Heart left ventricle (tissue), 16 donors: ENCODE measurements at regions not wholly inside any gene's neighbourhood (a gene's known extent, or its start where the extent isn't known, plus 50 kb on each side); places are given as distances from the start of the nearest gene placed in this dataset.

ENCODE experiments used
- ATAC-seq, 4 donors: fragments of 200-7000 bp; cut with Tn5 transposase; one replicate each; pipeline ENCODE4 v1.9.1; 2020 to 2022; ENCODE audit warnings: moderate library complexity in 4 of 4, mild to moderate bottlenecking in 3 of 4, moderate number of reproducible peaks in 1 of 4
- DNase-seq, 5 donors: peaks; one replicate each; pipeline ENCODE4 v3.0.0-alpha.2; 2020
- H3K27ac ChIP-seq, 12 donors: fragments of 200-600 bp; sonication (generic) in 4 of 12; one replicate each; pipeline versions ENCODE4 v1.5.0 to v1.8.0; 2016 to 2022; ENCODE audit warnings: mild to moderate bottlenecking in 2 of 12
- H3K27me3 ChIP-seq, 9 donors: fragments of 200-600 bp; sonication (generic) in 2 of 9; one replicate each; pipeline versions ENCODE4 v1.5.1 to v1.8.0; 2016 to 2022; ENCODE audit warnings: mild to moderate bottlenecking in 3 of 9
- H3K36me3 ChIP-seq, 9 donors: fragments of 200-600 bp; sonication (generic) in 2 of 9; one replicate each; pipeline versions ENCODE4 v1.5.0 to v1.8.0; 2018 to 2022; ENCODE audit warnings: mild to moderate bottlenecking in 2 of 9
- H3K4me1 ChIP-seq, 12 donors: fragments of 200-600 bp; sonication (generic) in 4 of 12; one replicate each; pipeline versions ENCODE4 v1.5.0 to v1.8.0; 2016 to 2022; ENCODE audit warnings: mild to moderate bottlenecking in 3 of 12
- H3K4me3 ChIP-seq, 12 donors: fragments of 200-600 bp; sonication (generic) in 4 of 12; one replicate each; pipeline versions ENCODE4 v1.5.0 to v1.8.0; 2017 to 2022; ENCODE audit warnings: mild to moderate bottlenecking in 9 of 12, moderate library complexity in 4 of 12
- H3K9me3 ChIP-seq, 12 donors: fragments of 200-600 bp; sonication (generic) in 4 of 12; one replicate each; pipeline versions ENCODE4 v1.5.0 to v1.8.0; 2016 to 2022; ENCODE audit warnings: mild to moderate bottlenecking in 1 of 12
- POLR2A ChIP-seq, 2 donors: fragments of 450-650 bp; IDR thresholded peaks; one replicate each; pipeline ENCODE4 v1.6.1; 2017; ENCODE audit warnings: antibody characterized with exemption in 2 of 2, mild to moderate bottlenecking in 2 of 2, moderate library complexity in 2 of 2
- WGBS, 4 donors: extraction: QIAGEN DNeasy Blood & Tissue Kit in 2 of 4; methylation state at CpG; one replicate each; pipeline versions ENCODE4 v1.1.5 to v1.1.7; 2013 to 2018; 5-methylcytosine and 5-hydroxymethylcytosine counted together
- intact Hi-C, 10 donors: fragments of 100-400 bp; cut with DNase I; formaldehyde crosslinking; loops; one replicate each; pipeline versions ENCODE4 v1.11.1 to v1.14.2; 2022
- TF ChIP-seq, protein P1 (sequence below), 12 donors: fragments of 200-600 bp; sonication (generic) in 4 of 12; IDR thresholded peaks; one replicate each; pipeline versions ENCODE4 v1.5.0 to v1.8.0; 2018 to 2022; ENCODE audit warnings: antibody characterized with exemption in 12 of 12, mild to moderate bottlenecking in 5 of 12
- donor health status: ischemic (EF 13 %, LVEDD 7.1; RV severe dilation, severe dysfunction).
- donor health status: healthy with polysubstance abuse.
- donor health status: DM: no; HTN: yes; CAD: no.
- donor health status: DM: no; HTN: no; CAD: no.
- donor health status: ischemic (EF 25% LVEDD 6.9; RV normal size, moderate dysfunction).
- donor health status: ischemic (EF 25% LVEDD 5.7; RV mildly dilated, moderate dysfunction).
- donor health status: healthy.
- donor health status: DM: yes; HTN: yes; CAD: no.
- donor health status: ischemic (EF 35%, LVEDD 5.7; RV mildly dilated, moderate dysfunction).
- donor health status: nonischemic (EF 11% LVEDD 7.7; RV severe dilation, severe dysfunction).
- donor health status: DM: yes; HTN: yes; CAD: no.
- donor health status: PGD.
- donor health status: ischemic (EF 29% LVEDD 5.4; RV normal size, mild dysfunction).
- donor health status: nonischemic (EF 23%, LVEDD 6.1; RV moderate dilation, normal function).

DNA sequence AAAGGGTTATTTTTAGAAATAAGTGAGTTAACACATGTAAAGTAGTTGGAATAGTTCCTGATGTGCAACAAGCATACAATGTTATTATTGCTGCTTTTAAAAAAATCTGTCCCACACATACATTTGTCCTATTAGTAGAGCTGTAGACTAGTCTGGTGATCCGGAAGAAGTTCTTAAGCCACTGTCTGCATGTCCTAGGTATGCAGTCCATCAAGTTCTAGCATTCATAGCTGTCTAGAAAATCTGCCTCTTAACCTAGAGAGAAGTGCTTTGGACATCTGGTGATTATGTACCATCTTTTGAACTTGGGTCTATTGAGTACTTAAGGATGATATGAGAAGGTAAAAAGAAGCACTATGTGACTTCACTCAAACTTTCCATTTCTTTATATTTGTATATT lies 439.9 kb upstream of the NAALADL2 start:
- no peak for DNase-seq
- H3K27me3 ChIP-seq: no peaks in the 10 kb centered on the region
- intact Hi-C loops: no loop called here
- no peak overlapping the region for H3K4me3 ChIP-seq
- H3K36me3 ChIP-seq: no peaks in the 10 kb centered on the region
- WGBS, 4 donors: 32 to 60% (median 50%) methylated on average over 1 of the region's 1 CpG
- H3K27ac ChIP-seq: no peak overlapping the region
- H3K9me3 ChIP-seq: no peaks in the 10 kb centered on the region
- H3K4me1 ChIP-seq: no peaks in the 10 kb centered on the region
- TF ChIP-seq POLR2A (IDR thresholded peaks at IDR 0.05): no peak
- TF ChIP-seq, protein P1, sequence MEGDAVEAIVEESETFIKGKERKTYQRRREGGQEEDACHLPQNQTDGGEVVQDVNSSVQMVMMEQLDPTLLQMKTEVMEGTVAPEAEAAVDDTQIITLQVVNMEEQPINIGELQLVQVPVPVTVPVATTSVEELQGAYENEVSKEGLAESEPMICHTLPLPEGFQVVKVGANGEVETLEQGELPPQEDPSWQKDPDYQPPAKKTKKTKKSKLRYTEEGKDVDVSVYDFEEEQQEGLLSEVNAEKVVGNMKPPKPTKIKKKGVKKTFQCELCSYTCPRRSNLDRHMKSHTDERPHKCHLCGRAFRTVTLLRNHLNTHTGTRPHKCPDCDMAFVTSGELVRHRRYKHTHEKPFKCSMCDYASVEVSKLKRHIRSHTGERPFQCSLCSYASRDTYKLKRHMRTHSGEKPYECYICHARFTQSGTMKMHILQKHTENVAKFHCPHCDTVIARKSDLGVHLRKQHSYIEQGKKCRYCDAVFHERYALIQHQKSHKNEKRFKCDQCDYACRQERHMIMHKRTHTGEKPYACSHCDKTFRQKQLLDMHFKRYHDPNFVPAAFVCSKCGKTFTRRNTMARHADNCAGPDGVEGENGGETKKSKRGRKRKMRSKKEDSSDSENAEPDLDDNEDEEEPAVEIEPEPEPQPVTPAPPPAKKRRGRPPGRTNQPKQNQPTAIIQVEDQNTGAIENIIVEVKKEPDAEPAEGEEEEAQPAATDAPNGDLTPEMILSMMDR (IDR thresholded peaks at IDR 0.05): no peak
- ATAC-seq: no peak

DNA sequence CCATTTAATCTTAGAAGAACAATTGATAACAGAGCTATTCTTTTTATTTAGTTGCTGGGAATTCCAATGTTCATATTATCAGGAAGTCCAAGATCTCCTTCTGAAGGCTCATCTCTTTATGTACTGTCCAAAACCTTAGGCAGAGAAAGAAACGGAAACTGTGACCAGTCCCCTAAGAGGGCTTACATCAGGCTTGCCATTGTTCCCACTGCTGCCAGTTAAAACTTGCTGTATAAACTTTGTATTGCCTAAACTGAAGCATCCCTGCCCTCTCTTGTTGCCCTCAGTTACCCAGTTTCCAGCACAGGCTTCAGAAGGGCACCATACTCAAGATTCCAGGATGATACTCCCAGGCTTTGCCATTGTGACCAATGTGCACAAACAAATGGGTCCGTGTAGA lies 435.2 kb upstream of the NAALADL2 start:
- Histone ChIP-seq H3K4me3 (no peak overlapping the region), H3K27me3 (no peaks in the 10 kb centered on the region), H3K36me3 (no peaks in the 10 kb centered on the region), H3K4me1 (no peaks in the 10 kb centered on the region), H3K27ac (no peak overlapping the region), H3K9me3 (no peaks in the 10 kb centered on the region)
- intact Hi-C loops: no loop called here
- ATAC-seq (no peak), DNase-seq (no peak)
- WGBS, 4 donors: 69 to 87% (median 77%) methylated on average over 2 of the region's 2 CpGs
- no peak for TF ChIP-seq POLR2A (IDR thresholded peaks at IDR 0.05)
- TF ChIP-seq, protein P1 (IDR thresholded peaks at IDR 0.05): no peak

DNA sequence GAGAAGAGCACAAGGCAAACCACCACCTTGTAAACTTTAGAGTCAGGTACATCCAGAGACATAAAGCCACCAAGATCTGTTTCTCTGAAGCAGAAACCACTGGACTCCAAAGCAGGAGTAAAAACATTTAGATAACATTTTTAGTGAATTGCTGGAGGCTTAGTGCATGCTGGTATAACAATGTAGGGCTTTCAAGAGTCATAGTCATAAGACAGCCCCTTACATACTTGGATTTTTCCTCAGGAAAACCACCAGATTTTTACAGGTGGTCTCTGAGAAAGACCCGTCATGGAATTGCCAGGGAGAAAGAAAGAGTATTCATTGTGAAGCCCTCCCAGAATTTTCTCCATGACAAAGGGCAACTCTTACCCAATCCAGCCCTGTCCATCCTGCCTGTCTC lies 434.5 kb upstream of the NAALADL2 start:
- H3K27me3 ChIP-seq: no peaks in the 10 kb centered on the region
- no peak overlapping the region for H3K27ac ChIP-seq
- intact Hi-C loops: no loop called here
- DNase-seq: no peak
- H3K36me3 ChIP-seq: no peaks in the 10 kb centered on the region
- TF ChIP-seq, protein P1 (IDR thresholded peaks at IDR 0.05): no peak
- no peak for TF ChIP-seq POLR2A (IDR thresholded peaks at IDR 0.05)
- no peak for ATAC-seq
- H3K4me3 ChIP-seq: no peak overlapping the region
- no peaks in the 10 kb centered on the region for H3K4me1 ChIP-seq
- WGBS, 4 donors: 84 to 89% (median 86%) methylated on average over 1 of the region's 1 CpG
- no peaks in the 10 kb centered on the region for H3K9me3 ChIP-seq

GRCh38 chr3:174425422-174425821 lies 433.7 kb upstream of the NAALADL2 start:
- Histone ChIP-seq H3K9me3 (no peaks in the 10 kb centered on the region), H3K4me3 (no peak overlapping the region), H3K4me1 (no peaks in the 10 kb centered on the region), H3K36me3 (no peaks in the 10 kb centered on the region), H3K27ac (no peak overlapping the region), H3K27me3 (no peaks in the 10 kb centered on the region)
- intact Hi-C loops: no loop called here
- ATAC-seq (no peak), DNase-seq (no peak)
- no peak for TF ChIP-seq POLR2A (IDR thresholded peaks at IDR 0.05)
- WGBS, 4 donors: 75 to 86% (median 81%) methylated on average over 3 of the region's 3 CpGs

DNA sequence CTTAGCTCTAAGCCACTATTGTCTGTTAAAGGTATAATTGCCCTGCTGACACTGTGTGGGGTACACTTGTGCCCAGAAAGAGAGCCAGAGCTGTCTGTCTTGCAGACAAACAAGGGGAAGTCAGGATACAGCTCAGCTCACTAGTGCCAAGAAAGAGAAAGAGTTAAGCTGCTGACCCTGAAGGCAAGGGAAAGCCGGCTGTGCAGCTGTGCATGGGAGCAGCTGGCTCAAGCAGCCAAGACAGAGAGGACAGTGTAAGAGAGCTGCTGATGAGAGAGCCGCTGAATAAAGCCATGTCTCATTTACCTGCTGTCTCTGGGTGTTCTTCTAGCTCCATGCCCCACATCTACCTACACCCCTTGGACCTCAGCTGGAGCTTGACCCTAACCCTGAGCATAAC lies 428.1 kb upstream of the NAALADL2 start:
- Histone ChIP-seq H3K9me3 (no peaks in the 10 kb centered on the region), H3K4me3 (no peak overlapping the region), H3K36me3 (no peaks in the 10 kb centered on the region), H3K27ac (no peak overlapping the region), H3K27me3 (no peaks in the 10 kb centered on the region), H3K4me1 (peaks cover 0 to under 1% (median 0%) of the 10 kb centered on the region in 12 donors)
- intact Hi-C loops: loop anchor here in 1 of 10 donors (10.0 kb wide), 1 partner anchor 344 kb away; no protein-coding TSS in a partner anchor
- TF ChIP-seq, protein P1 (IDR thresholded peaks at IDR 0.05): no peak
- TF ChIP-seq POLR2A (IDR thresholded peaks at IDR 0.05): no peak
- no peak for ATAC-seq
- WGBS, 4 donors: 37 to 67% (median 49%) methylated on average over 2 of the region's 2 CpGs
- DNase-seq: no peak
